Fibroblast of pulmonary artery (primary cell): ENCODE measurements at regions not wholly inside any gene's neighbourhood (a gene's known extent, or its start where the extent isn't known, plus 50 kb on each side); places are given as distances from the start of the nearest gene placed in this dataset.

Experiments used
- DNase-seq: peaks from one replicate; pipeline ENCODE4 v3.0.0-alpha.2; 2010; ENCODE audit warnings: low read depth
- H3K4me3 ChIP-seq: replicated peaks from 2 replicates; pipeline ENCODE4 v1.5.1; 2011; ENCODE audit warnings: low read depth, mild to moderate bottlenecking, control low read depth, low read length, moderate library complexity
- CTCF ChIP-seq: IDR thresholded peaks from 2 replicates; pipeline ENCODE4 v1.5.1; 2011; ENCODE audit warnings: mild to moderate bottlenecking, control low read depth, low read length, inconsistent platforms; ENCODE audit errors: missing control alignments

- no peak overlapping the region for H3K4me3 ChIP-seq
- no peak for DNase-seq
- TF ChIP-seq CTCF: no peak
These were observed 122.6 kb downstream of the USP22 start for GRCh38 chr17:20920095-20920814.

GRCh38 chr17:20920815-20921199 is 122.0 kb downstream of the USP22 start:
- H3K4me3 ChIP-seq: no peak overlapping the region
- TF ChIP-seq CTCF: no peak
- DNase-seq: peak; percentile 68

DNA sequence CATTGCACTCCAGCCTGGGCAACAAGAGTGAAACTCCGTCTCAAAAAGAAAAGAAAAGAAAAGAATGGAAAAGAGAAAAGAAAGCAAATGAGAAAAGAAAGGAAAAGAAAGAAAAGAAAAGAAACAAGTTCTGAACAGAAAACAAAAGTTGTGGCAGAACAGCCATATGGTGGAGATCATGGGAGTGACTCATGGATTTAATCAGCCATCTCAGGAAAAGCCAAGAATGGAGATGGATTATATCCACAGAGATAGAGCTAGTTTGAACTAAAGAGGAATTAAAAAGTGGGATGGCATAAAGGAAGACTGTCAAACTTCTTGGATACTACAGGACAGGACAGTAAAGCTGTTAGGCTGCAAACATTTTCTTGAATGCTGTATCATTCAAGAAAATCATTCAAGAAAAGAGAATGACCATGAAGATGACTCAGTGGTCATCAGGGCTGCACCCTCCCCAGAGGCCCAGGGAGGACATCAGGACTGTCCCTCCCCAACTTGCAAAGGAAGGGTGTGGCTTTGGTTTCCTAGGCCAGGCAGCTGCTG is 120.6 kb downstream of the USP22 start:
- peak; percentile 55 for DNase-seq
- H3K4me3 ChIP-seq: no peak overlapping the region
- TF ChIP-seq CTCF: no peak

DNA sequence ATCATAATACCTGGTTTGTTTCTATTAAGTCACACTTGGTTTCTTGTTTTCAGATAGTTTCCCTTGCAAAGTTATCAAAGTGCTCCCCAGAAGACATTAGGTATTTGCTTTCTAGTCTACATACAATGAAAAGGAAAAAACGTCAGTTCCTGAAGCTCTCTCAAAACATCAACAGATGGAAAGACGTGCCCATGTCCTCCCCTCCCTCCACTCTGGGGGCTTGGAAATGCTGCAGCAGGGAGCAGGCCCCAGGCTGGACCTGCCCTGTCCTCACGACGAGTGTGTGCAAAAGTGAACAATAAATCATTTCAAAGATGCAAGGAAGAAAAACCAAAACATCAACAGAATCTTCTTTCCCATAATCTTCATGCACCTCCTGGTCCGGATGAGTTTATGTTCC is 118.5 kb downstream of the USP22 start:
- no peak for DNase-seq
- H3K4me3 ChIP-seq: no peak overlapping the region
- TF ChIP-seq CTCF: no peak

- no peak for TF ChIP-seq CTCF
- no peak overlapping the region for H3K4me3 ChIP-seq
- DNase-seq: peak; percentile 65
These were observed 117.7 kb downstream of the USP22 start for GRCh38 chr17:20925091-20925490.

DNA sequence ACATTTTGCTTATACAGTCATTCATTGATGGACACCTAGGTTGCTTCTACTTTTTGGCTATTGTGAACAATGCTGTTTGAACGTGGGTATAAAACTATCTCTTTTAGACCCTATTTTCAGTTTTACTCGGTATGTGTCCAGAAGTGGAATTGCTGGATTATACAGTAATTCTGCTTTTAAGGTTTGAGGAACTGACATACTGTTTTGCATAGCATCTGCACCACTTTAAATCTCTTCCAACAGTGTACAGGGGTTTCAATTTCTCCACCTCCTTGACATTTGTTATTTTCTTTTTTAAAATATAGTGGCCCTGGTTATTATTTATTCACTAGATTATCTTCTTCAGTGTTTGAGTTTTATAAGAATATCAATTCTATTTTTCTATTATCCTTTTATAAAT is 116.9 kb downstream of the USP22 start:
- H3K4me3 ChIP-seq: no peak overlapping the region
- DNase-seq: no peak

More for the DNA sequence above, 116.9 kb downstream of the USP22 start:
- no peak for TF ChIP-seq CTCF
